GM18498 (cell line): ENCODE measurements at regions not wholly inside any gene's neighbourhood (a gene's known extent, or its start where the extent isn't known, plus 50 kb on each side); places are given as distances from the start of the nearest gene placed in this dataset.

ENCODE experiments used
- ATAC-seq: cut with Tn5 transposase; IDR thresholded peaks from one replicate; pipeline ENCODE4 v1.9.1; 2021; ENCODE audit warnings: mild to moderate bottlenecking, moderate library complexity; ENCODE audit not compliant: unreplicated experiment

DNA sequence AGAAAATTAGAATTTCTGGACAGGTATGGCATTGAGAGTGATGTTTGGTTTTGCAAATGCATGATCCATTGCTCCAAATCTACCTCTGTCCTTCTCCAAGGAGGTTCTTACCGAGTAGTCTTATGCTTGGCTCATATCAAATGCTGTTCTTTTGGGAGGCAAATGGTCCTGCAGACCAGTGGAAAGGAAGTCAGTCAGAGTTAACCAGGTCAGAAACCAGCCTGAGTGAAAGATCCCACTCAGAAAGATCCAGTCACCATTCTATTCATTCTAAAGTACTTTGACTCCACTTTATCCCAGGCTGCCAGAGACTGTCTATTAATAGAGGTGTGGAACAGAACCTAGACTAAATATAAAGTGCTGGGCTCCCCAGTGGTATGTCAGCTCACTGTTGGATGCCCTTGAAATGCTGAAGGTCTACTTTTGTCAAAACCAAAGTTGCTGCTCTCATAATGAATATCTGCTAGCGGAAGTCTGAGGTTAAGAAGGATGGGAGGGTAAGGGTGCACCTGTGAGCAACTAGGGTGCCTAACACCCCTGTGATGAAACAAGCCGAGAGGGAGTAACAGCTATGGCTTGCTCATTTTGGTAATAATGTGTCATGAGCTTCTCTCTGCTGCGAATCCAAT lies 302.2 kb downstream of the ZNF608 start:
- ATAC-seq, result peak; percentile 100

DNA sequence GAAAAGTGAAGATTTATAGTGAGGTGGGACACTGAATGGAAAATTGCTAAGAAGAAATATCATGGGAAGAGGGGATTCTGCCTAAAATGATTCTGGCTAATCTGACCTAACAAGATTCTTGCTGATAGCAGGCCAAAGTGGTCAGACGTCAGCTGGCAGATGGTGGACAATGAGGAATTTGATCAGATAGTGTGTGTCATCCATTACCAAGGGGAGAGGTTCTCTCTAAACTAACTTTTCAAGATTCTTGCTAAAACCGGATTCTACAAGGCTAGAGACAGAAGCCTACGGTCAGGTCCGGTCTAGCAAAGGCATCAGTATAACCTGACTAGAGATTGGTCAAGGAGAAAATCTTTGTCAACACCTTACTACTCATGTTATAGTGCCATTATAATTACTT lies 306.0 kb downstream of the ZNF608 start:
- no peak for ATAC-seq

GRCh38 chr5:124439609-124440008 lies 306.8 kb downstream of the ZNF608 start:
- no peak for ATAC-seq

GRCh38 chr5:124438903-124439281 lies 307.5 kb downstream of the ZNF608 start:
- ATAC-seq, result no peak

DNA sequence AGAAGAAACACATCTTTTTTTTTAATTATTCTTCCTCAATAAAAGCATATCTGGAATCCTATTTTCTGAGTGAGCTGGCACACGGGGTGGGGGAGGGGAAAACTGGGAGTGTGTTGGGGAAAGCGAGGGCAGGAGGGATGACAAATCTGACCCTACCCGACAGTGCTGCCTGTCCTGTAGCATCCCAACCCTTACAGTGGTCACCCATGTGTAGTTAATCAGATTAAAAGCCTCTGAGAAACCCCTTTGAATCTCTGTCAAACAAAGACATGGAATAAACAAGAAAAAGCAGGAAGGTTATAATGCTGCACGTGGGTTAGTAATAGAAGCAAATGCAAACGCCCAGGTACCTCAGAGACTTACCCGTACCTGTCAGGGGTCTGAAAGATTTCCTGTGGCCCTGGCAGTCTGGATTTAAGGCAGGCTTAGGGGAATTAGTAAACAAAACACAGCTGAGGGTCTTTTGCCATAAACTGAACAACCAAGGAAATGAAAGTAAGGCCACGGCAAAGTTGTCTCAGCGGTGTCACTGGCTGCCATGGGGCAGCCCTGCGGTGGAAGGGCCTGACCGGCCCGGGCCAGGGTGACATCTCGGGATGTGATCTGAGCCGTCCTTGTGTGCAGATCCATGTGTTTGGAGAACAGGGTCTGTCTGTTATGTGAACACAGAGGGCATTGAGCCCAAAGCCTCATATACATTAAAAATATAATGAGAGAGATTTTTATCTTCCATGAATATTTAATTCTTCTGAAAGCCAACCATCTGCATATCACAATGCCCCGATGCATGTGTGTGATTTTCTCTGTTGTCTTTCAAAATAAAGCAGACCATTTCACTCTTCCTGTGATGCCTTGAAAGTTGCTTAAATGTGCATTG lies 308.2 kb downstream of the ZNF608 start:
- no peak for ATAC-seq

DNA sequence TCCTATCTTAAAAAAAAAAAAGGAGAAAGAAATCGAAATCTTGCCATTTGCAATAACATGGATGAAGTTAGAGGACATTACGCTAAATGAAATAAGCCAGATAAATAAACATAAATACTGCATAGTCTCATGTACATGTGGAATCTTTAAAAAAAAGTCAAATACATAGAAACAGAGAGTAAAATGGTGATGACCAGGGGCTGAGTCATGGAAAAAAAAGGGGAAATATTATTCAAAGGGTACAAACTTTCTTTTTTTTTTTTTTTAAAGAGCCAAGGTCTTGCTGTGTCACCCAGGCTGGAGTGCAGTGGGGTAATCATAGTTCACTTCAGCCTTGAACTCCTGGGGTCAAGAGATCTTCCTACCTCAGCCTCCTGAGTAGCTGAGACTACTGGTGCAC lies 310.1 kb downstream of the ZNF608 start:
- no peak for ATAC-seq

DNA sequence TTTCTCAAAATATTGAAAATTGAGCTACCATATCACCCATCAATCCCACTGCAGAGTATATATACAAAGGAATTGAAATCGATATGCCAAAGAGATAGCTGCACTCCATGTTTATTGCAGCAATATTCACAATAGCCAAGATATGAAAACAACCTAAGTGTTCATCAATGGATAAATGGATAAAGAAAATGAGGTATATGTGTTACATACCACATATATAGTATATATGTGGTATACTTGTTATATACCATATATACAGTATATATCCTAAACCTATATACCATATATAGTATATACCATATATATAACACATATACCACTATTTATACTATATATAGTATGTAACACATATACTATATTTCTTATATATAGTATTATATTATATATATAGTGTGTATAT lies 313.3 kb downstream of the ZNF608 start:
- ATAC-seq, result no peak

DNA sequence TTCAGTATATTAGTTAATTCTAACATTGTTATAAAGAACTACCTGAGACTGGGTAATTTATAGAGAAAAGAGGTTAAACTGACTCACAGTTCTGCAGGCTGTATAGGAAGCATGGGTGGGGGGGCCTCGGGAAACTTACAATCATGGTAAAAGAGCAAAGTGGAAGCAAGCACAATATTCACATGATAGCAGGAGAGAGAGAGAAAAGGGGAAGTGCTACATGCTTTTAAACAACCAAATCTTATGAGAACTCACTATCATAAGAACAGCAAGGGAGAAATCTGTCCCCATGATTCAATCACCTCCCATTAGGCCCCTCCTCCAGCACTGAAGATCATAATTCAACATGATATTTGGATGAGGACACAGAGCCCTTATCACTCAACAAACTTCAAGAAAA lies 324.9 kb downstream of the ZNF608 start:
- no peak for ATAC-seq

- no peak for ATAC-seq
Observed at GRCh38 chr5:124420952-124421351, 325.5 kb downstream of the ZNF608 start.

DNA sequence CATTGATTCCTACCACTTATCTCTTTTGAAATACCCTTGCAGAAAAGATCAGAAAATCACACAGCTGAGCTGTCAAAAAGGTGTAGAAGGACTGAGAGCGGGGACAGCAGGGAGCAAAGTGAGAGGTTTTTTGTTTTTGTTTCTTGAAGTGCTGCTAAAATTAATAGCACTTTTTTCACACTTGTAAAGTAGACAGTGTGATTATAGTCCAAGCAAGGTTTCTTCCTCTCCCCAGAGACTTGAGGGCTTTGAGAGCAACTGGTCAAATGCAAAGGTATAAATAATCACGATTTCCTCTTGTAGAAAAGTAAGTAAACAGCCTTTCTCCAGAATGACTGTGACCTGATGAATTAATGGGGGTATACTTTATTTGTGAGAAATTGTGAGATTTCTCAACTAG lies 326.9 kb downstream of the ZNF608 start:
- peak; percentile 75 for ATAC-seq

- ATAC-seq, result no peak
Observed at GRCh38 chr5:124418390-124418789, 328.0 kb downstream of the ZNF608 start.

DNA sequence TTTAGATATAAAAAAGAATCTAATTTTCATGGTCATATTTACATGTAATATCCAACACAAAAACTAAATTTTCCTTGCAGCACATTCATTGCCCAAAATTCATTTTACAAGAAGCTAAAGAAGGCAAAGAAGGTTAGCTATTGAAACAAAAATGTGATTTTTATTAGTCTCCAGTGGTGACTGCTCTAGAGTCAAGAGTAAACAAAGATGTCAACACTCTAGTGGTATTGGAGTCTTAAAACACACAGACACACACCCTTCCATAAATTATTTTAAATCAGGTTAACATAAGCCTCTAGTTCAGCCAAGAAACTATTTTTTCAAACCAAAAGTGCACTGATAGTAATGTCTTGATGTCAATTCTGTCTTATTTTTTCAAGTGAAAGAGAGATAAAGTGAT lies 329.2 kb downstream of the ZNF608 start:
- no peak for ATAC-seq

DNA sequence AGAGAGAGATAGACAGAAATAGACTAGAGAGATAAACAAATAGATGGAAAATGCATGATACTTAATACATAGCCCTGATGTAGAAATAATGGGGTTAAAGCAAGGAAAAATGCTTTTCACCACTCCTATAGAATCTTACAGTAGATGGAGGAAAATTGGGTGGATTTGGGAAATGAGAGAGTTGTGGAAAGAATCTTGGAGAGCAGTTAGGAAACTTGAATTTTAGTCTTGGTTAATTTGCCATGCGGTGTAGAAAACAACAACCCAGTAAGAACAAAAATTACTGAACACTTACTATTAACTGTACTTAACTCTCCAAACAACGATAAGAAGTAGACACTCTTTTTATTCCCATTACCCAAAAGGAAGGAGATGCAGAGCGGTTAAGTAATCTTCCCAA lies 329.8 kb downstream of the ZNF608 start:
- ATAC-seq, result no peak

DNA sequence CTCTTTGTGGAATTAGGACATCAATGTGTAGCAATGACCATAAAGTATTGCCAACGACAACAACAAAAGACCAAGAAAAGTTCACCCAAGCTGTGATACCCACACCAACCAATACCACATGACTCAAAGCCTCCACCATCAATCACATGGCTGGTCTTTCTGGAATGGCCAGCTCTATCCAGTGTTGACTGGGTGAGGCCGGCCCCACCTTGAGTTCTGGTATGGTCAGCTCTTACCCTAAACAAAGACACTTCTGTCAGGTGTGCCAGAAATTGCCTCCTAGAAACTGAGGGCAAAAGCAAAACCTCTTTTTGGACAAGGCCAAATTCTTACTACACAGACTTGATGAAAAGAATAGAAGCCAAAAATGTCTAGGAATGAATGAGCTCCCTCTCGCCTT lies 331.5 kb downstream of the ZNF608 start:
- no peak for ATAC-seq

DNA sequence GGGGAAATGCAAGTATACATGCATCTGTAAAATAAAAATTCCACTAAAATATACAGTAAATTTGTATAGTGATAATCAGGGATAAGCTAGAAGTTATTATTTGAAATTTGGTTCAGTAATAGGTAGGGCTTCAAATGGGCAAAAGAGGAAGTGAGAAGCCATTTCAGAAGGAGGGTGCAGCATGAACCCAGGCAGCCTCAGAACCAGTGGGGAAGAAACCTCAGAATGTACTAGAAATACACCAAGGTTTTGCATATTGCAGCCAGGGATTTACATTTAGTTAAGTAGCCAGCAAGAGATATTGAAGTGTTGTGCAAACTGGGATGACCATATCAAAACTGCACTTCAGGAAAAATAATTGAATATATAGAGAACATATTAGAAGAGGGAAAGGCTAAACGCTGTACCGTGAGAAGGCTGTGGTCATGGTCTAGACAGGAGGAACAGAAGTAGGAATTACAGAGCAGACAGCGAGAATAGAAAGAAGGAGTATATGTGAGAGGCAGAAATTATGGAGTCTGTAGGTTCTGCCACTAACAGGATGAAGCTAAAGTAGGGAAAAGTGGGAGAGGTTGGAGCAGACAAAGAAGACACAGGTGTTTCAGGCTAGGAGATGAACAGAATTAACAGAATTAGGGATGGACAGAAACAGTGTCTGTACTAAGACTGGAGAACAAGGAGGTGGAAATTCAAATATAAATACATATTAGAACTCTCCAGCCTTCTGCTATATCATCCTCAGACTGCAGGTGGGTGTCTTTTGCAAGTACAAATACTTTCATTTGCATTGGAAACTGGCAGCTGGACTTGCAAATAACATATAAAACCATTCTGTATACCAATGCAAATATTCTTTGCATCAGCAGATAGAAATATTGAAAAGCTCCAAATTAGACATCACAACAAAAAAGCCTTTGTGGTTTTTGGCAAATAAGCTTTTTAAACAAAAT lies 335.6 kb downstream of the ZNF608 start:
- peak; percentile 97 for ATAC-seq

GRCh38 chr5:124408738-124409453 lies 337.5 kb downstream of the ZNF608 start:
- no peak for ATAC-seq

GRCh38 chr5:124404796-124405195 lies 341.6 kb downstream of the ZNF608 start:
- ATAC-seq, result no peak

DNA sequence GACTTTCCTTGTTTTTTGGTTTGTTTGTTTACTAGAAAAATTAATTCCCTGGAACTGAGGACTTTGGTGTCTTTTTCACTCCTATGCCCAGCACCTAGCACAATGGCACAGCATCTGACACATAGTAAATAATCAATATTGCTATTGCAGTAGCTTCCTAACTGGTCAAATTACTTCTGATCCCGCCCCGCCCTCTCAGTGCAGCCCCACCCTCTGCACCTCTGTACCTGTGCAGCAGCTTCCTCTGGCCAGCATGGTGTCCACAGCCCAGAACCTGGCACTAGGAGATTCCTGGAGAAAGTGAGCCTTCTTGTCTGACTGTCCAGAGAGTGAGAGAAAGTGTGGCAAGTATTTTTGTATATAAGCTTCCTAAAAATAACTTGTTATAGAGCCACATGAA lies 343.2 kb downstream of the ZNF608 start:
- ATAC-seq, result no peak

DNA sequence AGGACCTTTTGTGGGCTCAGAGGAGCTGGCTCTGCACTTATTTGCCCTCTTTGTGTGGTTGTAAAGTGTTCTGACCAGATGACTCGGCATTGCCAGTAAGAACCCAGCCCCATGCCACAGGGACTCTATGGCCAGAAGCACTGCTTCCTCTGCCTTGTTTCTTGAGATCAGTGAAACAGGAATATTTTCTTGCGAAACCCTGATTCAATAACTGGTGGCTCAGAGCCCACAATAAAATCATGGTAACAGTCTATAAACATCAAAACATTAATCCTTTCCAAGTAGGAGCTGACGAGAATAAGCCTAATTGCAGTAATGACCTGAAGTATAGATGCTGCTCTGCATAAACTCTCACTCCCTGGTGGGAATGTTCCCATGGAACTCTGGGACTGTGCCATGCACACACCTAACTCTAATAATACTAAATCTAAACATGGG lies 344.3 kb downstream of the ZNF608 start:
- ATAC-seq, result no peak

GRCh38 chr5:124401476-124402143 lies 344.8 kb downstream of the ZNF608 start:
- no peak for ATAC-seq
